ENCODE measurements at regions not wholly inside any gene's neighbourhood (a gene's known extent, or its start where the extent isn't known, plus 50 kb on each side); places are given as distances from the start of the nearest gene placed in this dataset.
"Not testable (repeated sequence)": the region's sequence is repeated elsewhere in the genome, so short reads cannot be mapped to it uniquely, and the experiment has no call there.

DNA sequence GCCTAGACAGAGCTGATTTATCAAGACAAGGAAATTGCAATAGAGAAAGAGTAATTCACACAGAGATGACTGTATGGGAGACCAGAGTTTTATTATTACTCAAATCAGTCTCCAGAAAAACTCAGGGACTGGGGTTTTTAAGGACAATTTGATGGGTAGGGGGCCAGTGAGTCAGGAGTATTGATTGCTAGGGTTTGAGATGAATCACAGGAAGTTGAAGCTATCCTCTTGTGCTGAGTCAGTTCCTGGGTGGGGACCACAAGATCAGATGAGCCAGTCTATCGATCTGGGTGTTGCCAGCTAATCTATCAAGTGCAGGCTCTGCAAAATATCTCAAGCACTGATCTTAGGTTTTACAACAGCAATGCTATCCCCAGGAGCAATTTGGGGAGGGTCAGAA is 87.4 kb upstream of the TGIF2LY start:
- H3K36me3 ChIP-seq (ENCODE audit: control insufficient read depth in 2 of 2, insufficient read depth in 2 of 2, low read length in 1 of 2); H3K4me1 ChIP-seq (ENCODE audit: control insufficient read depth in 2 of 2, insufficient read depth in 2 of 2, low read length in 2 of 2); H3K27ac ChIP-seq (ENCODE audit: low read depth in 1 of 2, low read length in 1 of 2); H3K27me3 ChIP-seq (ENCODE audit: control insufficient read depth in 2 of 2, insufficient read depth in 1 of 2, low read length in 1 of 2); H3K4me3 ChIP-seq (ENCODE audit: low read length in 2 of 2); DNase-seq (ENCODE audit: low read depth in 6 of 9, low spot score in 9 of 9); H3K9me3 ChIP-seq (ENCODE audit: control insufficient read depth in 2 of 2, insufficient read depth in 1 of 2, low read length in 1 of 2): not testable (repeated sequence)
- WGBS, result 75% methylated on average over 1 of the region's 1 CpG

DNA sequence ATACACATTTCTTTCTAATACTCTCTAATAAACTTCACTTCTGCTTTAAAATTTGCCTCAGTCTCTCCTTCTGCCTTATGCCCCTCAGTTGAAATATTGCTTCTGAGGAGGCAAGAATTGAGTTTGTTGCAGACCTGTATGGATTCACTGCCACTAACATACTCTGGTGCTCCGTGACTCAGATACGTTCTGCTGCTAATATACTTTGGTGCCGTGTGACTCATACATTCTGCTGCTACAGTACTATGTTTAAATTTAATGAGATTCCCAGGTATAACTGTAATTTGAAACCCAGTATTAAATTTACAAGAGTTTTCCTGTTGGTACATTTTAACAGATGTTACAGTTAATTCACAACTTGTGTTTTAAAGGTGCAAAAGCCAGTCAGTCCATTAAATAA is 84.3 kb upstream of the TGIF2LY start:
- WGBS, result 95% methylated on average over 3 of the region's 3 CpGs

DNA sequence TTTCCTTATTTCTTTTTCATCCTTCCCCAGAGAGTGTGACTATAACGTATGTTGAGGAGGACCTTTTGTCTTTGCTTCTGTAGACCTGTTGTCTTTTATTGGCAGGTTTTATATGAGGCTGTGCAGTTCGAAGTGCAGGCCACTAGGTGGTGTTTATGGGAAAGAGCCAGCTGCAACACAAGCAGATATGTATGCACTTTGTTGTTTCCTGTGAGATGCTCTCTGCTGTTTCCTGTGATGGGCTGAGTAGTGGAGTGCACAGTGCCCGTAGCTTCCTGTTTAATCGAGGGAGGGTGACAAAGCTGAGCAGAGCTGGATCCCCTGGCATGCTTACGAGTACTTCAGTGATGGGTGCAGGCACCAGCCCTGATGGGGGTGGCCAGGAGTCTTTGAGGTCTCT is 51.8 kb upstream of the TGIF2LY start:
- not testable (repeated sequence) for H3K4me3 ChIP-seq (ENCODE audit: low read length in 2 of 2); H3K36me3 ChIP-seq (ENCODE audit: control insufficient read depth in 2 of 2, insufficient read depth in 2 of 2, low read length in 1 of 2); H3K4me1 ChIP-seq (ENCODE audit: control insufficient read depth in 2 of 2, insufficient read depth in 2 of 2, low read length in 2 of 2); H3K27me3 ChIP-seq (ENCODE audit: control insufficient read depth in 2 of 2, insufficient read depth in 1 of 2, low read length in 1 of 2); H3K9me3 ChIP-seq (ENCODE audit: control insufficient read depth in 2 of 2, insufficient read depth in 1 of 2, low read length in 1 of 2); H3K27ac ChIP-seq (ENCODE audit: low read depth in 1 of 2, low read length in 1 of 2)
- DNase-seq (ENCODE audit: low read depth in 6 of 9, low spot score in 9 of 9), result peak in 2 of 9 donors; percentile 0
- 21% methylated on average over 5 of the region's 5 CpGs for WGBS

More for the DNA sequence above, 84.3 kb upstream of the TGIF2LY start:
- H3K4me3 ChIP-seq (ENCODE audit: low read length in 2 of 2); H3K9me3 ChIP-seq (ENCODE audit: control insufficient read depth in 2 of 2, insufficient read depth in 1 of 2, low read length in 1 of 2); H3K36me3 ChIP-seq (ENCODE audit: control insufficient read depth in 2 of 2, insufficient read depth in 2 of 2, low read length in 1 of 2); H3K27me3 ChIP-seq (ENCODE audit: control insufficient read depth in 2 of 2, insufficient read depth in 1 of 2, low read length in 1 of 2); H3K4me1 ChIP-seq (ENCODE audit: control insufficient read depth in 2 of 2, insufficient read depth in 2 of 2, low read length in 2 of 2); DNase-seq (ENCODE audit: low read depth in 6 of 9, low spot score in 9 of 9); H3K27ac ChIP-seq (ENCODE audit: low read depth in 1 of 2, low read length in 1 of 2): not testable (repeated sequence)
